GM18505 (cell line): ENCODE measurements at regions not wholly inside any gene's neighbourhood (a gene's known extent, or its start where the extent isn't known, plus 50 kb on each side); places are given as distances from the start of the nearest gene placed in this dataset.
A peak's percentile ranks its signal among the peaks of the same experiment; 100 is the strongest.

Experiments used
- ATAC-seq: cut with Tn5 transposase; IDR thresholded peaks from one replicate; pipeline ENCODE4 v1.9.1; 2021; ENCODE audit not compliant: unreplicated experiment
- POLR2A ChIP-seq: IDR thresholded peaks from 4 replicates; pipeline ENCODE4 v1.6.1; 2011; ENCODE audit warnings: borderline replicate concordance; ENCODE audit not compliant: insufficient read depth, insufficient read length; ENCODE audit errors: extremely low read depth

DNA sequence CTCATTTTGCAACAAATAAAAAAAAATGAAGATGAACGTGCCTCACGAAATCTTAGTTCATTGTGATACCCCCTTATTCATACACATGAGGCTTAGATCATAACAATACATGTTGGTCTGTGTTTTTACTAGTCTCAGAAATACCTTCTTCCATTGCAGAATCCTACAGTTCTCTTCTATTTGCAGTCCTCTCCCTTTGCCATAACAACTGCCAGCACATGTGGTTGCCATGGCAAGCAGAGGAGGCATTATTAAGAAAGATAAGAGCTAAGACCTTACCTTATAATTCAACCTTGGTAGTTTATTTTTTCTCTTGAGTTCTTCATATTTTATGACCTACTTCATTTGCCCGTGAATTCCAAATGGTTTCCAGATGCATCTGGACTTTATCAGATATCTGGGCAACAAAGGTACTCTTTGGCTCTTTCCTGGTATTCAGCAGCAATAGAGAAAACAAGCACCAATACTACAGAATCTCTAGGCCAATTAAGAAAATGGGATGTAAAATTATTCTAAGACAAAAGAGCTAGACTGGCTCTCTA is 524.0 kb downstream of the CMPK2 start:
- TF ChIP-seq POLR2A, result no peak
- no peak for ATAC-seq

DNA sequence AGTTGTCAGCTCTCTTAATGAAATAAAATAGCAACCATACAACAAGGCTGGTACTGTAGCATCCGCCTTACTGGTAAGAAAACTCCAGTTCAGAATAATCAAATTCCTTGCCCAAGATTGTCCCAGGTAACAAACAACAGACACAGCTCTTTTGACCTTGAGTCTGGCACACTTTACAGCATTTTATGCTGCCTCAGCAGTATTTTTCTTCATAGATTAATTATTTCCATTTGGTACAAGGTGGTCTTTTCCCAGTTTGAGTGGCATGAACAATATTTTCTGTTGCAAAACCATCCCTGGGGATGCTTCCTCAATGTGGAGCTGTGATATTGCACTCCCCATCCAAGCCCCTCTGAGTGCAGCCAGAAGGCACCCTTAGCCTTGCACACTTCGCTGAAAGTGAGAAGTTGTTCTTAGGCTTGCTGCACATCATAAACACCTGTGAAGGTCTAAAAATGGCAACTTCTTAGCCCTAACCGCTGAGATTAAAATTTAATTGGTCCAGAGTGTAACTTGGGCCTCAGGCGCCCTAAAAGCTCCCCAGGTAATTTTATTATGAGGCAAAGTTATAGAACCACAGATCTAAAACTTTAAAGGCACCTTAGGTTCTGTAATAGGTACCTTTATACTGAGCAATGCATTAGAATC is 523.3 kb downstream of the CMPK2 start:
- TF ChIP-seq POLR2A, result no peak
- no peak for ATAC-seq

DNA sequence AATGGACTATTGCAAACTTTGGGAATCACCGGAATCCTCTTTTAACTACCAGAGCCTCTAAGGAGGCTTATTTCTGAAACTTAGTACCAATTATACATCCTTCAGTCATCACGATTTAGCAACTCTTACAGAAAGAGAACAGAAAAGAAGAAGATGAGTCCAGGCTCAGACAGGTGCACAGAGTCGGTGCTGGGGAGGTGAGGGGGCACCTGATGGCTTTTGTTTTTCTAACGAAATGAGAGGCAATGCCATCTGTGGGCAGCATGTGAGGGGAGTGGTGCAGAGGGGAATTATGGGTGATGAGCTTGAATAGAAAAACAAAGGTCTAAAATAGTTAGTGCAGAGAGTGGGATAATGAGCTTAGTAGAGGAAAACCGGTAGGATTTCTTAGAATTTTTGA is 522.6 kb downstream of the CMPK2 start:
- TF ChIP-seq POLR2A, result no peak
- no peak for ATAC-seq

DNA sequence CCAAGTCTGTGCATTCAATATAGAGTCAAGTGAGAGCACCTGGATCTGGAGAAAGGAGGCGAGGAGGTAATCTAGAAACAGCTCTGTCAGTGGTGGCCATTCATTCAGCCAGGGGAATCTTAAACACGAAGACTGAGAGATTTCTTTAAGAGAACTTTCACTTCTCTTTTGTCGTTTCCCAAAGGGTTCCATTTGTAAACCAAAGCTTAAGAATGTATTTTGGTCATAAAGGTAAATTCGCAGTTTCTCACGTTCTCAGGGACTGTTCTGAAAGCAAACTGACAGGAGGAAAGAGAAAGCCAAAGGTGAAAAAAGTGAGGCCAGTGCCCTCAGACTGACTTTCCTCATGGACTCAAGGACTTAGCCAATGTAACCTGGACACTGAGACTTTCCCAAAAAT is 513.5 kb downstream of the CMPK2 start:
- peak; percentile 77 for ATAC-seq
- TF ChIP-seq POLR2A, result no peak

DNA sequence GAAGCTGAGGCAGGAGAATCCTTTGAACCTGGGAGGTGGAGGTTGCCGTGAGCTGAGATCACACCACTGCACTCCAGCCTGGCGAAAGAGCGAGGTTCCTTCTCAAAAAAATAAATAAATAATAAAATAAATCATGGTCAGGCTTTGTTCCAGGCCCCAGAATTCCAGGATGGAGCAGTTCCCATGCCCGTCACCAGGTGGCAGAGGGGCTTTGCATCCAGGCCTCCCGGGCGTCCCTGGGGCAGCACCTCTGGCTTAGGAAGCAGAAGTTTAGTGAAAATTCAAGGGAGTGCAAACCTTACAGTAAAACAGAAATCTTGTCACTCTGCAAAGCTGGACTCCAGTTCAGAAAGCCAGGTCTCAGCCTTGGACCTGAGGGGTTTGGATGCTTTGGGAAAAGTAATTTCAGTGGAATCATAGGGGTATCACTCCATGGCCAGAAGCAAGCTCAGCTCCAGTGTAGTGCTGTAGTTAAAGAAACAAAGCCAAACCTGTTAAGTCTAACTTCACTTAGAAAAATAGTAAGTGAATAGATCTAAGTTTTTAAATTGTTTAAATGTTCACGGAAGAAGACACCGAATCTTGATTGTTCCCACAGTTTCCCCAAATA is 512.7 kb downstream of the CMPK2 start:
- no peak for TF ChIP-seq POLR2A
- ATAC-seq, result no peak

DNA sequence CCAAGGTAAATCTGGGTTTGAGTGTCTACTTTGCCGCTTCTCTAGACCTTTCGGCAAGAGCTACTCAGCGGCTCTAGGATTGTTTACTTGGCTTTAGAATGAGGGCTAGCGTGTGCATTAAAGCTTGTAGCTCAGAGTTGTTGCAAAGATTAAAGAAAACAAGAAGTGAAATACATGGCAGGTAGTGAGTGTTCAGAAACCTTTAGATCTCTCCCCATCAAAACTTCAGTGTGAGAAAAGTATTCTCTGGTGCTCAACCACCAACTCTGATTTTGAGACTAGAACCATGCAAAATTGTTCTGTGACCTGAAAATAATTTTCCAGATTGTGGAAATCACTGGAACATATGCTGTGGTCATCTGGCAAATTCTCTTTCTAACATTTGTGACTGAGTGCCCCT is 512.0 kb downstream of the CMPK2 start:
- peak; percentile 58 for ATAC-seq
- no peak for TF ChIP-seq POLR2A

DNA sequence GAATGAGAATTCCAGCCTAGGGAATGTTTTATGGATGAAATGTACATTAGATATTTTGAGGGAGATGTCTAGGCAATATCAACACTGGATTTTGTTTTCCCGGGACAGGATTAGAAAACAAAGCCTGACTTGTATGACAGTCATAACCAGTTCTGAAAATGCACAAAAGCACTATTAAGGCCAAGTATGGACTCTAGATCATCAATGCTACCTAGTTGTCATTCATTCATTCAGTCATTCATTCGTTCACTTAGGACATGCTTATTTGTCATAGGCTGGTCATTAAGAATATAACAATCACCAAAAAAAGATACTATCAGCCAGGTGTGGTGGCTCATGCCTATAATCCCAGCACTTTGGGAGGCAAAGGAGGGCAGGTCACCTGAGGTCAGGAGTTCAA is 511.2 kb downstream of the CMPK2 start:
- ATAC-seq, result no peak
- TF ChIP-seq POLR2A, result no peak

DNA sequence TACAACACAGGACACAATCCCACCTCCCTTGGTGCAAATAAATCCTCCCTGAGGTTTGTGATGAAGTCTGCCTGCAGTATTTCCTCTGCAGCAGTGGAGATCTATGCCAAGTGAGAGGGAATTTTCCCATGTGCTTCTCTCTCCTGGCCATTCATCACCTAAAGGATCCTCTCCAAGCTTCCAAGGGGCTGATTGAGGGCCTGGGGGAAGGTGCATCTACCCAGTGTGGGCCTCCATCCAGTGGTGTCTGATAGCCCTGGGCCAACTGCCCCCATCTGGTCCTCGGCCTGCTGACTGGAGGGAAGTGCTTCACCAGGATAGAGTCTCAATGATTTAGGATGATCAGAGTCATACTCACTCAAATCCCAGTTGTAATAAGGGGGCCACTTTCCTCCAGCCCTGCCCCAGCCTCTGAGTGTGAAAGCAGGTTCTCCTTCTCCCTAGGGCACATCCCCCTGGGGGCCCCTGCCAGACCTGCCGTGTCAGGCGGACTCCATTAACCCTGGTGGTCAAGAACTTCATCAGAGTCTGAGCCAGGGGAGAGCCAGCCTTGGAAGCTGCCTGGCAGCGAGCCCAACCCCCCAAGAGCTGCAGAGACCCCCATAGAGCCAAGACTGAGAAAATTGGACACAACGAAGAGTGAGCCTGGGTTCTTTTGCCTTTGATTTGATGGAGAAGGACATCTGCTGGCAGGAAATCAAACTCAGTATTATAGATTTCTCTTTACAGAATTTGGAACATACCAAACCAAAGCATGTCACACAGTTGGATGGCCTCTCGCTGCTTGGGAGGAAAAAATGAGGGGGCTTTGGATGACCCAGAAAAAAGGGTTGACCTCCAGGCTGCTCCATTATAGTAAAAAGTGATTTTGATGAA is 509.6 kb downstream of the CMPK2 start:
- no peak for TF ChIP-seq POLR2A
- no peak for ATAC-seq

DNA sequence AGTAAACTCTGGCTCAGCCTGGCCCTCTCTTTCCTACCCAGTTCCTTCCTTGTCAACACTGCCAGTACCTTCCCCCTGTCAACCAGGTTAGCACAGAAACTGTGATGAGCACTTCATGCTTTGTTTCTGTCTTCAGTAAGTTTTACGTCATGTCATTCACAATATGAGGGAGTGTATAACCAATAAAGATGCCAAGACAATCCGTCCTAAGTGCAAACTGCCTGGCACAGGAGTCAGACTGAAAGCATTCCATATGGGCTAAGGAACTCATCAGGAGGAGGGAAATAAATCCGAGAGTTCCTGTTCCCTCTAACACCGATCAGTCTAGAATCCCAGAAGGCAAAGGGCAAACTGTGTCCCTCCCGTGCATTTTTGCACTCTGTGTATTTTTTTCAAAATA is 507.2 kb downstream of the CMPK2 start:
- TF ChIP-seq POLR2A, result no peak
- no peak for ATAC-seq

DNA sequence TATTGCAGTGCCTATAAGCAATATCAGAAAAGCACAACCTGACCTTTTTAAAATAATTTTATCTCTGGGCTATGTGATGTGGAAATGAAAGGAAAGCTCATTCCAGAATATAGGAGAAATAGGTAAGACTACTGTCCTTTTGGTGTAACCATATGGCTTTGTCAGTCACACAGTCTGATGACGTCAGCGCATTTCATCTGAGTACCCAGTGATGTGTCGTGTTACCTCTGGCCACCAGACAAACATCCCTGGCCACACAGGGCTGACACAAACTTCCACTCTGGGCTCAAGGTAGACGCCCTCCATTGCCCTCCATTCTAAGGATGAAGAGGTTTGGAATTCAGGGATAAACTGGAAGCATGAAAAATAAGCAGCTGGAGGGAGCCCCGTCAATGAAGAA is 506.7 kb downstream of the CMPK2 start:
- no peak for TF ChIP-seq POLR2A
- ATAC-seq, result no peak

DNA sequence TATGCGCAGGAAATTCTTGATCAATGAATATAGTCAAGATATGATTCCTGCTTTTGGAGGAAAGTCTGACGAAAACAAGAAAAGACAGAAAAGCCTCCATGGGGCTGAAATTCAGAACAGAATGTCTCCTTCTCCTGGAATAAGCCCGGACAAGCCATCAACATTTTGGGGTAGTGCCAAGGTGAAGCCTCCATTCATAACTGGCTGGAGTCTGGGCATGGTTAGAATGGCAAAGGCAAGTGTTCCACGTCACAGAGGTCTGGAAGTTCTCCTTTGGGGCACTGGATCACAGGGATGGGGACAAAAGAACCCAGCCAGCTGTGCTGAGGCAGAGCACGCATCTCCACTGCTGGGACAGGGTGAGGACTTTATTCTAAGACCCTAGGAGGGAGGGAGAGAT is 505.7 kb downstream of the CMPK2 start:
- ATAC-seq, result no peak
- TF ChIP-seq POLR2A, result no peak

DNA sequence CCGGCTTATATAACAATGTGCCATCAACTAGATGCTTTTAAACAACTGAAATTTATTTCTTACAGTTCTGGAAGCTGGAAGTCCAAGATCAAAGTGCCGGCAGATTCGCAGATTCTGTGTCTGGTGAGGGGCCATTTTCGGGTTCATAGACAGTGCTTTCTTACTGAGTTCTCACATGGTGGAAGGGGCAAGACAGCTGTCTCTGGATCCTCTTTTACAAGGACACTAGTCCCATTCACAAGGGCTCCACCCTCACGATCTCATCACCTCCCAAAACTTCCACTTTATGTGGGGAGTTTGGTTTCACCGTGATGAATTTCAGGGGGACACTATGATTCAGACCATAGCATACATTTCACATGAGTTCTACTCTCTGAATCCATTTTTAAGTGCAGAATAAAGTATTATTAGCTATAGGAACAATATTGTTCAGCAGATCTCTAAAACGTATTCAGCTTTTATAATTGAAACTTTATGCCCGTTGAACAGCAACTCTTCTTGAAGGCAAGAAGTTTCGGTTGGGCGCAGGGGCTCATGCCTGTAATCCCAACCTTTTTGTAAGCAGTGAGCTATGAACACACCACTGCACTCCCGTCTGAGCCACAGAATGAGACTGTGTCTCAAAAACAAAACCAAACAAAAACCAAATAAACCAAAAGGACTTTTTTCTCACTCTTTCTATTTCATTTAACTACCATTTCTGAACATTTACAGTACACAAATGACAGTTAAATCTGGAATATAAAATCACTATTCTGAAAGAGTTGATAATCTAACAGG is 502.8 kb downstream of the CMPK2 start:
- ATAC-seq, result no peak
- no peak for TF ChIP-seq POLR2A

DNA sequence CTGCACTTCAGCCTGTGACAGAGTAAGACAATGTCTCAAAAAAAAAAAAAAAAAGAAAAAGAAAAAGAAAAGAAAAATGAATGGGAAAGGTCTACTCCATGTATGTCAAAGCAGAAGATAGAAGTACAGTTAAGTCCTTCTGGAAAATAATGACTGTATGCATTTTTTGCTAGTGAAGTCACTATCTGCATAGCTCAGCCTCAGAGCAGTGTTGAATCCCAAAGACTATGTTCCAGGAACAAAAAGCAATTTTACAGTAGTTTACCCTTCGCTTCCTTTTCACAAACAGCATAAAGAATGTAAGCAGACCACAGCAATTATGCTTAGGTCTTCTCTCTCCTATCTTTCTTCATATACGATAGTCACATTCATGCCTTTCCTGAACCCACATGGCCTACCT is 497.4 kb downstream of the CMPK2 start:
- no peak for TF ChIP-seq POLR2A
- ATAC-seq, result no peak

DNA sequence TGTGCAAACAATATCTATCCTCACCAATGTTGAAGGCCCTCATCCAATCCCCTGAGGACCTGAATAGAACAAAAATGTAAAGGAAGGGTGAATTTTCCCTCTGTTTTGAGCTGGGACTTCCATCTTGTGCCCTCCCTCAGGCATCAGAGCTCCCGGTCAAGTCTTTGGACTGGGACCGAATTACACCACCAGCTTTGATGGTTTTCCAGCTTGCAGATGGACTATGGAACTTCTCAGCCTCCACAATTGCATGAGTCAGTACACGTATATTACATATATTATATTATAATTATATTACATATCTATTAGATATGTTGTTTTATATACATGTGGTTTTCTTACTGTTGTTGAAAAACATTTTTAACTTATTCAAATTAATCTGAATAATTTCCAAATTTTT is 496.4 kb downstream of the CMPK2 start:
- no peak for ATAC-seq
- TF ChIP-seq POLR2A, result no peak
